ENCODE measurements at regions not wholly inside any gene's neighbourhood (a gene's known extent, or its start where the extent isn't known, plus 50 kb on each side); places are given as distances from the start of the nearest gene placed in this dataset.

GRCh38 chr2:225184948-225185347, 142.7 kb upstream of the DOCK10 start:
- TF ChIP-seq ZFX (IDR thresholded peaks at IDR 0.05; ENCODE audit: borderline replicate concordance) (no peak), CTCF (IDR thresholded peaks at IDR 0.05) (no peak)
- H3K27ac ChIP-seq: no peak overlapping the region

DNA sequence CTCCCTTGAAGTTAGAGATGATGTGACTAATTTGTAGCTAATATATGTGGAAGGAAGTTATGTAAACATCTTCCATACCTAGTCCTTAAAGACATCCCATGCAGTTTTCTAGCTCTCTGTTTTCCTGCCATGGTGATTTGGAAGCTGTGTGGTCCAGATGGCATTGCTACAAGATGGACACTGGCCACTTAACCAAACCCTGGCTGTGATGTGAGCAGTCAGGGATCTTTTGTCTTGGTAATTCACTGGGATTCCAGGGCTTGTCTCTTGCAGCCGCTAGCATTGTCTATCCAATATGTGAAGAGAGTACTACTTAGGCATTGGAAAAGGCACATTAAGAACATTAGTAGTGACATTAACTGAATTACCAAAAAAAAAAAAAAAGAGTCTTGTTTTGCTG, 139.9 kb upstream of the DOCK10 start:
- H3K27ac ChIP-seq: no peak overlapping the region
- TF ChIP-seq CTCF (IDR thresholded peaks at IDR 0.05): no peak
- TF ChIP-seq ZFX (IDR thresholded peaks at IDR 0.05; ENCODE audit: borderline replicate concordance): no peak

DNA sequence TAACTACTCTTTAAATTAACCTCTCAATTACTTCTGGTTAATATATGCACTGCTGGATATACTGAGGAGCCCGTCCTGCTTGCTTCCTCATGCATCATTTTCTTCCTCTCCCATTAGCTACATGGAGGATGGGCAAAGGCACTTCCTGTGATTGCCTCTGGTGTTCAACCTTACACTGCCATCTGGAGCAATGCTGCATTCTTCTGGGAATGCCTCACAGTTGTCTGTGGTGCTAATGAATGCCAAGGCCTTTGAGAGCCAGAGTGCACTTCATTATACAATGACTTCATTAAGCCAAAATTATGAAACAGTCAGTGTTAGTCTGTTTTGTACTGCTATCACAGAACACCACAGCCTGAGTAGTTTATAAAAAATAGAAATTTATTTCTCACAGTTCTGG, 134.8 kb upstream of the DOCK10 start:
- H3K27ac ChIP-seq: no peak overlapping the region
- no peak for TF ChIP-seq CTCF (IDR thresholded peaks at IDR 0.05)
- no peak for TF ChIP-seq ZFX (IDR thresholded peaks at IDR 0.05; ENCODE audit: borderline replicate concordance)

DNA sequence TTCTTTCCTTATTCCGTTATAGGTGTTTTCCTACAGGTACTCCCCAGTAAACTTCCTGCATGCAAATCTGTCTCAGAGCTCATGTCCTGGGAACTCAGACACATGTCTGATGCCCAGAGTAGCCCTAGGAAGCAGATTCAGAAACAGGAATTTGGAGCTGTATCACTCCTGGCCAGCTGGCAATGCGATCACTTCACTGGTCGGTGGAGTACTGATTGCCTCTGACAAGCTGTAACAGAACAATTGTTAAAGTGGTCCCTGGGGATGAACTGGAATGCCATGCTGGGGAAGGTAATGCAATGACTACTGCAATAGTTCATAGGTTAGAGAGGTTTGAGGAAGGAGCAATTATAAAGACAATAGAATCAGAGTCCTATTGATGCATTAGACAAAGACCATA, 131.6 kb upstream of the DOCK10 start:
- no peak overlapping the region for H3K27ac ChIP-seq
- TF ChIP-seq CTCF (IDR thresholded peaks at IDR 0.05) (no peak), ZFX (IDR thresholded peaks at IDR 0.05; ENCODE audit: borderline replicate concordance) (no peak)

DNA sequence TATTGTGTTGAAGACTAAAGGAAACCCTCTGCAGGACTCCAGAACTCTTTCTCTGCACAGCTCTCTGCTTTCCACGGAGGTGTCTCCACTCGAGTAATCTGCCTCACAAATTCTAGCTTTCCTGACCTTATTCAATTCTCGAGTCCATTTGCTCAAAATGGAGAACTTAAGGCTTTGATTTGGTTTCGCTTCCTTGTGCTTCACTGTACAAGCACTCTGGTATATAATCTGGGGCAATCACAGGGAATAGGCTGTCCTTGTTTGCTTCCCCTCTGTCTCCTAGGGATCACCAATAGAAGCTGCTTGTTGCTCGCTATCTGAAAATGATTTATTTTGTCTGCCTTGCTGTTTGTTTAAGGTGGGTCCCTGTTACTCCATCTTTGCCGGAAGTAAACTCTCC, 129.1 kb upstream of the DOCK10 start:
- no peak overlapping the region for H3K27ac ChIP-seq
- no peak for TF ChIP-seq CTCF (IDR thresholded peaks at IDR 0.05)
- no peak for TF ChIP-seq ZFX (IDR thresholded peaks at IDR 0.05; ENCODE audit: borderline replicate concordance)

- TF ChIP-seq CTCF (IDR thresholded peaks at IDR 0.05) (no peak), ZFX (IDR thresholded peaks at IDR 0.05; ENCODE audit: borderline replicate concordance) (no peak)
Measured at GRCh38 chr2:225170162-225170561, 127.9 kb upstream of the DOCK10 start.

DNA sequence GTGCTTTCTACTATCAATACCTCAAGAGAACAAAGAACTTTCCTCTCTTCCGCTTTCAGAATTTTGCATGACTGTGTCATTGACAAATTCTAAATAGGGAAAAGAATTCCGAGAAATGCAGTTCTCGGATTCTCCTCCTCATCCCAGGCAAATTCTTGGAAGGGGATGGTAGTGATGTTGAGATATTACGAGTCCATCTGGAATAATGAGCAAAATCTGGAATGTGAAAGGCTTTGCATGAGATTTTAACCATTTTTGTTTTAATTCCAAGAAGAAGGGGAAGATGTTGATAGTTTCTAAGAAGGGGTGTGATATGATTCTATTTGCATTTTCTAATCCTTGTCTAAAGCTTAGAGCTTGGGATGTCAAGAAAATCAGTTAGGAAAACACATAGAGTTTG, 127.1 kb upstream of the DOCK10 start:
- no peak overlapping the region for H3K27ac ChIP-seq
- TF ChIP-seq ZFX (IDR thresholded peaks at IDR 0.05; ENCODE audit: borderline replicate concordance) (no peak), CTCF (IDR thresholded peaks at IDR 0.05) (no peak)

More at GRCh38 chr2:225170162-225170561, 127.9 kb upstream of the DOCK10 start:
- no peak overlapping the region for H3K27ac ChIP-seq

Measured in 22Rv1 (cell line).